GM23248 (cell line): ENCODE measurements at regions not wholly inside any gene's neighbourhood (a gene's known extent, or its start where the extent isn't known, plus 50 kb on each side); places are given as distances from the start of the nearest gene placed in this dataset.

Experiments
- DNase-seq: peaks from one replicate; pipeline ENCODE4 v3.0.0-alpha.2; 2015
- H2AFZ ChIP-seq: fragments of 200-600 bp; sonication (generic); 2 replicates; pipeline ENCODE4 v1.6.1; 2016; ENCODE audit warnings: antibody characterized with exemption
- H3F3A ChIP-seq: fragments of 200-600 bp; sonication (generic); 2 replicates; pipeline ENCODE4 v1.6.1; 2016; ENCODE audit warnings: mild to moderate bottlenecking, antibody characterized with exemption, mixed run types; ENCODE audit not compliant: insufficient read depth
- H3K27ac ChIP-seq: fragments of 200-600 bp; sonication (generic); 2 replicates; pipeline ENCODE4 v1.5.1; 2016; ENCODE audit warnings: mild to moderate bottlenecking
- H3K27me3 ChIP-seq: fragments of 200-600 bp; sonication (generic); replicated peaks from 2 replicates; pipeline ENCODE4 v1.6.1; 2016; ENCODE audit warnings: mild to moderate bottlenecking; ENCODE audit not compliant: insufficient read depth
- H3K36me3 ChIP-seq: fragments of 200-600 bp; sonication (generic); 2 replicates; pipeline ENCODE4 v1.6.1; 2016; ENCODE audit warnings: low read depth, mild to moderate bottlenecking
- H3K4me1 ChIP-seq: fragments of 200-600 bp; sonication (generic); 2 replicates; pipeline ENCODE4 v1.6.1; 2016; ENCODE audit warnings: mild to moderate bottlenecking; ENCODE audit not compliant: insufficient read depth
- H3K4me2 ChIP-seq: fragments of 200-600 bp; sonication (generic); one replicate; pipeline ENCODE4 v1.6.1; 2016; ENCODE audit warnings: mild to moderate bottlenecking; ENCODE audit not compliant: unreplicated experiment
- H3K4me3 ChIP-seq: fragments of 200-600 bp; sonication (generic); 2 replicates; pipeline ENCODE4 v1.5.1; 2016; ENCODE audit warnings: mild to moderate bottlenecking
- H3K79me2 ChIP-seq: fragments of 200-600 bp; sonication (generic); 2 replicates; pipeline ENCODE4 v1.6.1; 2016; ENCODE audit warnings: mild to moderate bottlenecking; ENCODE audit not compliant: insufficient read depth
- H3K9ac ChIP-seq: fragments of 200-600 bp; sonication (generic); 2 replicates; pipeline ENCODE4 v1.6.1; 2016; ENCODE audit warnings: mild to moderate bottlenecking
- H3K9me2 ChIP-seq: fragments of 200-600 bp; sonication (generic); 2 replicates; pipeline ENCODE4 v1.6.1; 2016; ENCODE audit warnings: mixed run types, mild to moderate bottlenecking, moderate library complexity; ENCODE audit not compliant: insufficient read depth
- H3K9me3 ChIP-seq: fragments of 200-600 bp; sonication (generic); one replicate; pipeline ENCODE4 v1.6.1; 2017; ENCODE audit warnings: low read depth
- H4K20me1 ChIP-seq: fragments of 200-600 bp; sonication (generic); 2 replicates; pipeline ENCODE4 v1.6.0; 2016; ENCODE audit not compliant: insufficient read depth
- EZH2 ChIP-seq: fragments of 200-600 bp; sonication (generic); IDR thresholded peaks from 2 replicates; pipeline ENCODE4 v1.6.1; 2018; ENCODE audit warnings: antibody characterized with exemption, mild to moderate bottlenecking; ENCODE audit not compliant: insufficient read depth, poor library complexity, severe bottlenecking
- EZH2phosphoT487 ChIP-seq: fragments of 200-600 bp; sonication (generic); IDR thresholded peaks from 2 replicates; pipeline ENCODE4 v1.6.1; 2018; ENCODE audit warnings: antibody characterized with exemption, moderate library complexity, mild to moderate bottlenecking, low read depth; ENCODE audit not compliant: insufficient read depth
- WGBS, 2 experiments: methylation state at CpG; one replicate each; pipeline ENCODE4 v1.1.6; 2015 to 2017; ENCODE audit warnings: low lambda C conversion rate in 2 of 2, low coverage in 1 of 2; ENCODE audit errors: missing lambda C conversion rate in 2 of 2; 5-methylcytosine and 5-hydroxymethylcytosine counted together
- in situ Hi-C: fragments of 300-500 bp; cut with MboI; formaldehyde crosslinking; loops from 2 replicates; pipeline ENCODE4 v1.15.0; 2020

GRCh38 chr16:64168371-64168770 is 953.5 kb downstream of the CDH11 start:
- Histone ChIP-seq H4K20me1 (no peaks in the 10 kb centered on the region), H3F3A (no peaks in the 10 kb centered on the region), H3K4me3 (no peak overlapping the region), H3K4me2 (no peak overlapping the region), H3K27ac (no peak overlapping the region), H3K4me1 (no peaks in the 10 kb centered on the region), H3K9me2 (no peaks in the 10 kb centered on the region), H2AFZ (no peak overlapping the region), H3K79me2 (no peaks in the 10 kb centered on the region), H3K36me3 (no peaks in the 10 kb centered on the region), H3K27me3 (no peaks in the 10 kb centered on the region), H3K9me3 (no peaks in the 10 kb centered on the region), H3K9ac (no peak overlapping the region)
- in situ Hi-C loops, result no loop called here
- WGBS, 2 experiments, result 86 to 94% methylated on average over 1 of the region's 1 CpG
- no peak for DNase-seq
- no peak for TF ChIP-seq EZH2
- no peak for TF ChIP-seq EZH2phosphoT487

- Histone ChIP-seq H3F3A (no peaks in the 10 kb centered on the region), H3K27ac (no peak overlapping the region), H3K4me3 (no peak overlapping the region), H3K4me2 (no peak overlapping the region), H3K9me2 (no peaks in the 10 kb centered on the region), H2AFZ (no peak overlapping the region), H4K20me1 (no peaks in the 10 kb centered on the region), H3K79me2 (no peaks in the 10 kb centered on the region), H3K4me1 (no peaks in the 10 kb centered on the region), H3K9me3 (no peaks in the 10 kb centered on the region), H3K36me3 (no peaks in the 10 kb centered on the region), H3K27me3 (no peaks in the 10 kb centered on the region), H3K9ac (no peak overlapping the region)
- in situ Hi-C loops, result no loop called here
- DNase-seq, result no peak
- WGBS, 2 experiments, result 89 to 94% methylated on average over 12 of the region's 12 CpGs
- no peak for TF ChIP-seq EZH2phosphoT487
- TF ChIP-seq EZH2, result no peak
Measured at GRCh38 chr16:64167936-64168335, 953.9 kb downstream of the CDH11 start.

- Histone ChIP-seq H3K36me3 (no peaks in the 10 kb centered on the region), H3K79me2 (no peaks in the 10 kb centered on the region), H3K27me3 (no peaks in the 10 kb centered on the region), H3K4me2 (no peak overlapping the region), H4K20me1 (no peaks in the 10 kb centered on the region), H3K4me1 (peaks cover 12% of the 10 kb centered on the region), H2AFZ (no peak overlapping the region), H3K9ac (no peak overlapping the region), H3K4me3 (no peak overlapping the region), H3K27ac (no peak overlapping the region), H3K9me2 (no peaks in the 10 kb centered on the region), H3F3A (peaks cover 7% of the 10 kb centered on the region), H3K9me3 (no peaks in the 10 kb centered on the region)
- in situ Hi-C loops, result no loop called here
- no peak for DNase-seq
- WGBS, 2 experiments, result 94 to 98% methylated on average over 7 of the region's 7 CpGs
- TF ChIP-seq EZH2phosphoT487 (no peak), EZH2 (no peak)
Measured at GRCh38 chr16:64165368-64165767, 956.5 kb downstream of the CDH11 start.

- H2AFZ ChIP-seq, result no peak overlapping the region
Measured at GRCh38 chr16:64162613-64163375, 959.1 kb downstream of the CDH11 start.

More at GRCh38 chr16:64162613-64163375, 959.1 kb downstream of the CDH11 start:
- no peaks in the 10 kb centered on the region for H3K36me3 ChIP-seq
- H3K27me3 ChIP-seq, result no peaks in the 10 kb centered on the region
- H3K79me2 ChIP-seq, result no peaks in the 10 kb centered on the region
- WGBS, 2 experiments, result 95% methylated on average over 4 of the region's 4 CpGs
- in situ Hi-C loops, result no loop called here
- H3K9me2 ChIP-seq, result no peaks in the 10 kb centered on the region
- peaks cover 7% of the 10 kb centered on the region for H3F3A ChIP-seq
- no peak overlapping the region for H3K4me2 ChIP-seq
- H3K27ac ChIP-seq, result no peak overlapping the region
- no peaks in the 10 kb centered on the region for H4K20me1 ChIP-seq
- TF ChIP-seq EZH2phosphoT487 (no peak), EZH2 (no peak)
- no peak overlapping the region for H3K9ac ChIP-seq
- no peak overlapping the region for H3K4me3 ChIP-seq
- H3K4me1 ChIP-seq, result peaks cover 14% of the 10 kb centered on the region
- H3K9me3 ChIP-seq, result no peaks in the 10 kb centered on the region
- DNase-seq, result no peak
